Epidermal melanocyte (primary cell): ENCODE measurements at regions not wholly inside any gene's neighbourhood (a gene's known extent, or its start where the extent isn't known, plus 50 kb on each side); places are given as distances from the start of the nearest gene placed in this dataset.

Experiments
- DNase-seq: peaks from one replicate; pipeline ENCODE4 v3.0.0; 2011; ENCODE audit warnings: low spot score; ENCODE audit not compliant: insufficient read length

- DNase-seq: no peak
Observed at GRCh38 chr9:80158554-80159170, 586.9 kb downstream of the TLE4 start.

DNA sequence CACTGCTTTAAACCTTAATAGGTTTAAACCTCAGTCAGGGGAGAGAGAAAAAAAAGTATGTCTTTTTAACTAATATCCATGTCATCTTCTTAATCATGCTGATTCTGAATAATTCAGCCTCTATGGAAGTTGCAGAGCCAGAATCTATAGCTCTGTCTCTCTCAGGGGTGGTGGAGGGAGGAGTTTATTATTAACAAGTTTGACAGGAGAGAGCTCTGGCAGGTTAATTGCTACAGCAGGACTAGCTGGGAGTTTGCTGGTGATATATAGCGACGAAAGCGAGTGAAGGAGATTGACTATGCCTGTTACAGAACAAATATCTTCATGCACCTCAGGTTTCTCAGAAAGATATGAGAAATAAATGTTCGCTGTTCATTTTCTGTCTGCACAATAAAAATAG, 586.4 kb downstream of the TLE4 start:
- DNase-seq: no peak

GRCh38 chr9:80157561-80157983, 585.8 kb downstream of the TLE4 start:
- peak; percentile 17 for DNase-seq

DNA sequence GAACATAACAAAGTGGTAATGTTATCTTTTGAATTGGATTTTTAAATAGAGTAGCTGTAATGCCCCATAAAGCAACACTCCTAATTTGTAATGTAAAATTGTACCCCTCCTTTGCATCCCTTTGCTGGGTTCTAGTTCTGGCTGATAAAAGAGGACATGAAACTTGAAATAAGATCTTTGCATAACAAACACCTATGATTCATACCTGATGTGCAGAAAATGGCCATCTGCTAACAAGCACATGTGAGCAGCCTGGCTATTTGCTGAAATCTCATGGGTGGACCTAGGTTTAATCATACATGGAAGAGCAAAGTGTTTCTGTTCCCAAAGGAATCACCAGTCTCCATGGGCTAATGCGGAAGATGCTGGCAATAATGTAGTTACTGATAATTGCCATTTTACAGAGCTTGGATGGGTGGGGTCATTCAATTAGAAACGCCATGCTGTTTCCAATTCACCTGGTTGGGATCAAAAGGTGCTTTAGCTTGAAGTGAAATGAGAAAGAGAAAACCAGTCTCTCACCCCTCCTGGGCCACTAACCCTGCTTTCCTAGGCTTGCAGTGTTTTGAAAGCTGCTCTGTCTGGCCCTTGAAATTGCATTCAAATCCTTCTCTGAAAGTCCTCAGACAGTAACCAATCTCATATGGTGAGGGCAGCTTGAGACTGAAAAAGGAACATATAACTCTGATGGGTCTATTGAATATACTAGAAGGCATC, 585.1 kb downstream of the TLE4 start:
- no peak for DNase-seq

DNA sequence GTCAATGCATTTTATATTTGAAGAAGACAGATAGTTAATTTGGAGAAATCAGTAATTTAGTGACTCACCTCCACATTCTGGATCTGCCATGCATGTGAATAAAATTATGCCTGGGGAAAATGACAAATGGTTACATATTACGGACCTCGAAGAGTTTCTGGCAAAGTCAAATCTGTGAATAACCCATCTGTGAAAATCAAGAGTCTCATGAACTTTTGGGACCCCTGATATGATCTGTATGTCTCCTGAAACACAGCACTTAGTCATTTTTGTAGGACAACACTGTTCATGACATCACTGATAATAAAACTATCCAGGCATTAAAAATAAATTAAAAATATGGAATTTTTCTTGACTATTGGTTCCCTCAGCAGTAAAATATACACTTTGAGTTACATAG, 584.5 kb downstream of the TLE4 start:
- DNase-seq: no peak

- no peak for DNase-seq
Observed at GRCh38 chr9:80147866-80148265, 576.1 kb downstream of the TLE4 start.

DNA sequence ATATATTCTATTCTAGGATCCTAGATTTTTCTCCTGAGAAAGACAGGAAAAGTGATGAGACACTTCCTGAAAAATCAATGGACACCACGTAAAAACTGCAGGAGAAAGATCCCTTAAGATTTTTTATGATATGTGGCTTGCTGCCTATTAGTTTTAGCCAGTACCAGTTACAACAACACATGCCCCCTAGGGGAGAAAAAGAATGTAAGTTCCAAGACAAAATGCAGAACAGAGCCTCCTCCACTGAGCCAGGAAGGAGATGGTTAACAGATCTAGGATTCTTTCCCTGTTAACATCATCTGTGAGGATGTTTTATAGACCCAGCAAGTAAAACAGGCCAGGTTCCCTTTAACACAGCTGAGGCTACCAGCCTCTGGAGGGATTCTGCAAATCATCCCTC, 574.7 kb downstream of the TLE4 start:
- DNase-seq: no peak

DNA sequence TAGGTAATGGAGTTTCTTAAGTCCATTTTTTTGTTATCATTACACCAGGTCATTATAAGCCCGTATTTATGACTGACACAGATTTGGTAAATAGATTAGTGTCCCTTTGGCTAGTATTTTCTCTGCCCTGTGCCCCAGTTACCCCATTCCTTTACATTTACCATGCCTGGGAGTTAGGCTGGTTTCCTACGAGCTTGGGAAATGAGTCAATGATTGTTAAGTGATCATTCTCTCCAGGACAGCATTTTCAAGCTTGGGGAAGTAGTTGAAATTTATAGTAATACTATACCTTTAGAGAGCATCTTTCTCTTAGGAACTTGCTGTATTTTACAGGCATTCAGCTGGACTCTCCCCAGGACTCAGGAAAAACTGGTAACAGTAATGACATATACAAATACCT, 573.1 kb downstream of the TLE4 start:
- no peak for DNase-seq

GRCh38 chr9:80144406-80144805, 572.6 kb downstream of the TLE4 start:
- DNase-seq: no peak

GRCh38 chr9:80143899-80144298, 572.1 kb downstream of the TLE4 start:
- DNase-seq: no peak

- DNase-seq: no peak
Observed at GRCh38 chr9:80134487-80134886, 562.7 kb downstream of the TLE4 start.

GRCh38 chr9:80131627-80132026, 559.9 kb downstream of the TLE4 start:
- no peak for DNase-seq

DNA sequence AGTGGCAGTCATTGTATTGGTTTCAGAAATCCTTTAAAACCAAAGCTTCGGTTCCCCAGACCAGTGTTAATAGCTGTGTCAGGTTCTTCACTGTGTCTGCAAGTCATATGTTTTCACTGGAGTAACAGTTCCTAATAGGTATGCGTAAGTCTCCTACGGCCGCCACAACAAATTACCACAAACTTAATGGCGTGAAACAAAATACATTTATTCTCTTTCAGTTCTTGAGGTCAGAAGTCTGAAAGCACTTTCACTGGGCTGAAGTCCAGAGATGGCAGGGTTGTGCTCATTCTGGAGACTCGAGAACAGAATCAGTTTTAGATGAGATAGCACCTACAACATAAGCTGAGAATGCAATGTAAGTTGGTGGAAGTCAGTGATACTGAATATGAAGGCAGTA, 556.2 kb downstream of the TLE4 start:
- no peak for DNase-seq

DNA sequence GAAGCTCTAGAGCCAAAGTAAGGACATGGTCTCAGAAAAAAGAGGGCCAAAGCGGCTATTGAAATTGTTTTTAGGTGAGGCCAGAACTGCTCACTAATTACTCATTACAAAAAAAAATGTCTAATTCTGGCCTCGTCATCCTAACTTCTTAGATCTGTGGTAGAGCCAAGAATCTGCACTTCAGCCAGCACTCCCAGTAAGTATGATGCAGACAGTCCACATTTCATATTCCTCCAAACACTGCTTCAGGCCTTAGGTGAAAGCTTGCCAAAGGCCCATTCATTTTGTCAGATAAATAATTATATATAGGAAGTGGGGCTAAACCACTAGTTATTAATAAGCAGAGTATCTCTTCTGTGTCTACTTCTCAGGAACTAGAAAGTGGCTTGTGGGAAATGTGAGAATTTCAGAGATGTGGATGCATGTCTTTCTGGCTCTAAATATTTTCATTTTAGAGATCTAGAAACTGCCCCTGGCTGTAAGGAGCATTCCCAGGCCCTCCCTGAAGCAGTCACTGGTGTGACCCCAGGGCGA, 554.0 kb downstream of the TLE4 start:
- no peak for DNase-seq

DNA sequence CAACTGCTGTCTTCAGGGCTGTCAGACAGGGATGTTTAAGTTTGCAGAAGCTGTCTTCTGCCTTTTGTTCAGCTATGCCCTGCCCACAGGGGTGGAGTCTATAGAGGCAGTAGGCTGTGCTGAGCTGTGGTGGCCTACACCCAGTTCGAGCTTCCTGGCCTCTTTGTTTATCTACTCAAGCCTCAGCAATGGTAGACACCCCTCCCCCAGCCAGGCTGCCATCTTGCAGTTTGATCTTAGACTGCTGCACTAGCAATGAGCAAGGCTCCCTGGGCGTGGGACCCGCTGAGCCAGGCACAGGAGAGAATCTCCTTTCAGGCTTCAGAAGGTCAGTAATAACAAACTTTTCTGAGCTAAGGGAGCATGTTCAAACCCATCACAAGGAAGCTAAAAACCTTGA, 545.3 kb downstream of the TLE4 start:
- no peak for DNase-seq

DNA sequence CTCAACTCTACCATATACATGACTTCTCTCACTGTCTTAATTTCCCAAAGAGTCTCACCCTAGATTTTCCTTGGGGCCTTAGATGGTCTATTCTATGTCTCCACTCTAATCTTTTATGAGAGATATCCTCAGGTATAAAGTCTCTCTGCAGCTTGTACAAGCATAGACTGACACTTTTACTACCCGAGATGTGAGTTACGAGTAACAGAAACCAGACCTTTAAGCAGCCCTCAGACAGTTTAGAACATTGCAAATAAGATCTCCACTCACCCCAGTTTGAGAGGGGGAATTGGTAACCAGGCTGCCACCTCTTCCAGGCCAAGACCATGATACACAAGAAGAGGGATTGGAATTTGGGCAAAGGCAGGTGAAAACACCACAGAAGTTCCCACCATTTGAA, 542.5 kb downstream of the TLE4 start:
- DNase-seq: no peak

- DNase-seq: no peak
Observed at GRCh38 chr9:80107931-80108660, 536.3 kb downstream of the TLE4 start.

DNA sequence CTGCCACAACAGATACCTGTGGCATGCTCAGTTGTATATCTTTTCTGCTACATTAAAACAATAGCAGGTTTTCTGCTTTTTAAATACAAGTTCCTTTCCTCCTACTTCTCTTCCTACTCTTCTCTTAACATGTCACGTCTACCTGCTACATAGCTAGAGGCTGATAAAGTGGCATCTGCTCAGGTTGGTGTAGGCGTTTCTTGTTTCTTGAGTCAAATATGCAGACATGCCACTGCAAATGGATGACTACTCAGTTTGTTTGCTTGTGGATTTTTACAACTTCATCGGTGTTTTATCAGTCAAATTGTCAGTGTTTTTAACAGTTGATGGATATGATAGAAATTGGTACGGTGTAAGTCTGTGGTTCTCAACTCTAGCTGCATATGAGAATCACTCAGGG, 525.7 kb downstream of the TLE4 start:
- DNase-seq: no peak

GRCh38 chr9:80094176-80094771, 522.5 kb downstream of the TLE4 start:
- DNase-seq: no peak

DNA sequence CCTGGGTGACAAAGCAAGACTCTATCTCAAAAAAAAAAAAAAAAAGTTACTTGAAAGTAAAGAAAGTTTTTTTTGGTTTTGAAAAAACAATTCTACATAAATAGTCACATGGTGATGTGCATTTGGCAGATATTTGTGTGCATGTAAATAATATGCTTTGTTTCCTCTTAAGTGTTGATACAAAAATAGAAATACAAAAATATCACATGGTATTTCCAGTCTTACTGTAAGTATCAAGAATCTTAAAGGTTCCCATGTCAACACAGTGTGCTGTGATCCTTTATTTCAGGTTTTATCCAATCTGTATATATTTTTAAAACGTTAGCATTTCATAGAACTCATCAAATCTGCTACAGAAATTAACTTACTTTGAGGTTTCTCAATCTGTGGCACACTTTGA, 521.9 kb downstream of the TLE4 start:
- DNase-seq: no peak

GRCh38 chr9:80091526-80091925, 519.8 kb downstream of the TLE4 start:
- DNase-seq: no peak

DNA sequence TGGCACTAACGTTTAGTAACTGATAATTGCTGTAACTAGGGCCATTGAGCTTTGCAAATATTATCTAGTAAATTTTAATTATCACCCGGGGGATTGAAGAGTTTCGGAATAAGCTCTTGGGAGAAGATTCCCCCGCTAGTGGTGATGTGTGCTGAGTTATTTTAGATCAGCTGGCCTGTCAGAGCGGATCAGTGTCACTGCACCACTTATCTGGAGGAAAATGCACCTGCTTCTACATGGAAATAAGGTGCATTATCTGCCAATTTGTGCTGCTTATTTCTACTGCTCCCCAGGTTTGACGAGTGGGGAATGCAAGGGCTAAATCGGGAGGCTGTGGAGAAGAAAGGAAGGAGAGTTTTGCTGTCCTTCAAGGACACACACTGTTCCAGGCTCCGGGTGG, 518.6 kb downstream of the TLE4 start:
- no peak for DNase-seq
